ENCODE measurements at regions not wholly inside any gene's neighbourhood (a gene's known extent, or its start where the extent isn't known, plus 50 kb on each side); places are given as distances from the start of the nearest gene placed in this dataset.

DNA sequence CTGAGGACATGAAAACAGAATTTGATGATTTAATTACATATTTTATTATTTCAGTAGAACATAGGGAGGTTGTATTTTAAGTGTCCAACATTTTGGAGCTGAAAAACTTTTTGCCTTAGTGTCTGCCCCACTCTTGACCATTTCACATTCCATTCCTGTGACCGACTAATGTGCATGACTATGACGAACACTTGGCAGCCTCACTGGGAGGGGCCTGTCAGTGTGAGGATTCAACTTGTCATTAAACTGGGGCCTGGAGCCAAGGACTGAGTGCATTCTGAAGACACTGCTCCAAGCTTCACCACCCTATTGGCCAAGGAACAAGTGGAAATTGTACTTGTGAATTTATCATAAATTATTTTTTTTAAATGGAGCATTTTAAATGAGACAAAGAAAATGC is 661.3 kb downstream of the BCKDHB start (continued):
- TF ChIP-seq, protein P1, sequence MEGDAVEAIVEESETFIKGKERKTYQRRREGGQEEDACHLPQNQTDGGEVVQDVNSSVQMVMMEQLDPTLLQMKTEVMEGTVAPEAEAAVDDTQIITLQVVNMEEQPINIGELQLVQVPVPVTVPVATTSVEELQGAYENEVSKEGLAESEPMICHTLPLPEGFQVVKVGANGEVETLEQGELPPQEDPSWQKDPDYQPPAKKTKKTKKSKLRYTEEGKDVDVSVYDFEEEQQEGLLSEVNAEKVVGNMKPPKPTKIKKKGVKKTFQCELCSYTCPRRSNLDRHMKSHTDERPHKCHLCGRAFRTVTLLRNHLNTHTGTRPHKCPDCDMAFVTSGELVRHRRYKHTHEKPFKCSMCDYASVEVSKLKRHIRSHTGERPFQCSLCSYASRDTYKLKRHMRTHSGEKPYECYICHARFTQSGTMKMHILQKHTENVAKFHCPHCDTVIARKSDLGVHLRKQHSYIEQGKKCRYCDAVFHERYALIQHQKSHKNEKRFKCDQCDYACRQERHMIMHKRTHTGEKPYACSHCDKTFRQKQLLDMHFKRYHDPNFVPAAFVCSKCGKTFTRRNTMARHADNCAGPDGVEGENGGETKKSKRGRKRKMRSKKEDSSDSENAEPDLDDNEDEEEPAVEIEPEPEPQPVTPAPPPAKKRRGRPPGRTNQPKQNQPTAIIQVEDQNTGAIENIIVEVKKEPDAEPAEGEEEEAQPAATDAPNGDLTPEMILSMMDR (IDR thresholded peaks at IDR 0.05) = no peak

DNA sequence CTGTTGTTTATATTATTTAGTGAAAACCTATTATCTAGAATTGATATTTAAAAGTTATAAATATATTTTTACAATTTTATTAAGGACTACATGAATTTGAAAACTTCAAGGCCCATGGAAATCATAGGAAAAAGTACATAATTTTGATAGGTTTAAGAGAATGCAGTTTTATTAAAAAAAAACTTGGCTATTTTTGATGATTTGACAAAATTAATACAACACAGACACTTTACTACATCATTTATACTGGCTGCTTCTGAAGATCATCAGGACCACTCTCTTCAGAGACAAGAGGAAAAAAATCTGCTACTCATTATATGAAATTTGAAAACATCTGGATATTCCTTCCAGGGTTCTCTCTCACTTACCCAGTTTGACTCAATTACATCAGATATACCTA is 637.7 kb downstream of the BCKDHB start:
- CTCF ChIA-PET = no interaction called here
- H3K4me3 ChIP-seq = no peak overlapping the region
- DNase-seq (ENCODE audit: low read depth in 1 of 2, low spot score in 1 of 2) (no peak), ATAC-seq (no peak), FAIRE-seq (no peak)
- H3K4me2 ChIP-seq = no peak overlapping the region
- POLR2A ChIA-PET = no interaction called here
- H3K4me1 ChIP-seq = no peaks in the 10 kb centered on the region
- TF ChIP-seq MAFK (IDR thresholded peaks at IDR 0.05; ENCODE audit: partially characterized antibody) (peak; percentile 71), TP53 (CRISPR knock-in tag; IDR thresholded peaks at IDR 0.05) (no peak)
- TF ChIP-seq, protein P2, sequence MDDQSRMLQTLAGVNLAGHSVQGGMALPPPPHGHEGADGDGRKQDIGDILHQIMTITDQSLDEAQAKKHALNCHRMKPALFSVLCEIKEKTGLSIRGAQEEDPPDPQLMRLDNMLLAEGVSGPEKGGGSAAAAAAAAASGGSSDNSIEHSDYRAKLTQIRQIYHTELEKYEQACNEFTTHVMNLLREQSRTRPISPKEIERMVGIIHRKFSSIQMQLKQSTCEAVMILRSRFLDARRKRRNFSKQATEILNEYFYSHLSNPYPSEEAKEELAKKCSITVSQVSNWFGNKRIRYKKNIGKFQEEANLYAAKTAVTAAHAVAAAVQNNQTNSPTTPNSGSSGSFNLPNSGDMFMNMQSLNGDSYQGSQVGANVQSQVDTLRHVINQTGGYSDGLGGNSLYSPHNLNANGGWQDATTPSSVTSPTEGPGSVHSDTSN (IDR thresholded peaks at IDR 0.05) = no peak
- H3K27ac ChIP-seq = no peak overlapping the region
- H3K9me3 ChIP-seq = no peaks in the 10 kb centered on the region

DNA sequence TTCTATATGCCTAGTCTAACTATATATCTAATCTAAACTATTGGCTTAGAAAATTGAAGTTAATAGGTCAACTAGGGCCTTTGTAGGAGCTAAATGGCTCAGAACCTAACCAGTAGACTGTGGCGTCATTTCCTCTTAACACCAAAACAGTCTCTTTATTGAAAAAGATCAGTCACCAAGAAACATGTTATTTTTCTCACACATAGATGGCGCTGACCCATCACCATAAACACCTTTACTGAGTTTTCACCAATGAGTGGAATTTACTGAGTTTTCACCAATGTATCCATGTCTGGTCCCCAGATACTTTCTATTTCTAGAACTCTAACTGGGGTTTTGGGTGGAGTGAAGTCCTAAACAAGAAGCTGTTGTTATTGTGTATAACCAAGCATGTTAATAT is 636.0 kb downstream of the BCKDHB start:
- H3K4me1 ChIP-seq = no peaks in the 10 kb centered on the region
- TF ChIP-seq CBX2 (IDR thresholded peaks at IDR 0.05; ENCODE audit: borderline replicate concordance, low read depth) (no peak), HDAC2 (IDR thresholded peaks at IDR 0.05) (no peak), RAD21 (conservative IDR thresholded peaks at IDR 0.05 in 1 of 2, IDR thresholded peaks at IDR 0.05 in 1 of 2) (peak in 1 of 2 experiments; percentile 35; a peak in 2 of 5 replicates), EP300 (IDR thresholded peaks at IDR 0.05) (no peak)
- no peak for FAIRE-seq

DNA sequence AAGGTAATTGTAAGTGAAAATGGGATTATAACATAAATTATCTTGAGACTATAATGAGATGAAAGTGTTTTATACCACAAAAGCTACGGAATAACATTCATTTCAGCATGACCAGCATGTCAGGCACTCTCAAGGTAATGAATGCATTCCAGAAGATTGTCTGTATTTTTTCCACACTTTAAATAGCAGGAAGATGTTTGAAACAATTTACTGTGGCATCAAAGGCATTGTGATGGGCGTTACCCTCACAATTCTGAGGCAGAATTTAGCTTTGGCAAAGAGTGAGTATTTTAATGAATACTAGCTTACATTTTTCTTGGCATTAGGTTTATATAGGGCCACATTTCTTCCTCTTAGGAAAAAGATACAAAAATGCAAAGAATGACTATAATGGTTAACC is 627.2 kb downstream of the BCKDHB start:
- FAIRE-seq (no peak), DNase-seq (ENCODE audit: low read depth in 1 of 2, low spot score in 1 of 2) (no peak), ATAC-seq (no peak)
- H3K27ac ChIP-seq = no peak overlapping the region
- no peak overlapping the region for H3K4me3 ChIP-seq
- ChIA-PET CTCF (no interaction called here), POLR2A (no interaction called here)
- no peak for TF ChIP-seq BHLHE40 (IDR thresholded peaks at IDR 0.05; ENCODE audit: low read depth, low read length)
- TF ChIP-seq, protein P3, sequence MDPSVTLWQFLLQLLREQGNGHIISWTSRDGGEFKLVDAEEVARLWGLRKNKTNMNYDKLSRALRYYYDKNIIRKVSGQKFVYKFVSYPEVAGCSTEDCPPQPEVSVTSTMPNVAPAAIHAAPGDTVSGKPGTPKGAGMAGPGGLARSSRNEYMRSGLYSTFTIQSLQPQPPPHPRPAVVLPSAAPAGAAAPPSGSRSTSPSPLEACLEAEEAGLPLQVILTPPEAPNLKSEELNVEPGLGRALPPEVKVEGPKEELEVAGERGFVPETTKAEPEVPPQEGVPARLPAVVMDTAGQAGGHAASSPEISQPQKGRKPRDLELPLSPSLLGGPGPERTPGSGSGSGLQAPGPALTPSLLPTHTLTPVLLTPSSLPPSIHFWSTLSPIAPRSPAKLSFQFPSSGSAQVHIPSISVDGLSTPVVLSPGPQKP (IDR thresholded peaks at IDR 0.05; ENCODE audit: low read depth, low read length) = no peak
- H3K9me3 ChIP-seq = no peaks in the 10 kb centered on the region
- no peak overlapping the region for H3K4me2 ChIP-seq
- WGBS (ENCODE audit: missing lambda C conversion rate) = 12% methylated on average over 2 of the region's 2 CpGs
- H3K4me1 ChIP-seq = no peaks in the 10 kb centered on the region

More for the DNA sequence above, 636.0 kb downstream of the BCKDHB start:
- Histone ChIP-seq H3K27ac (no peak overlapping the region), H3K9me3 (no peaks in the 10 kb centered on the region), H3K4me3 (no peak overlapping the region), H3K4me2 (no peak overlapping the region)
- POLR2A ChIA-PET = no interaction called here
- ATAC-seq = no peak
- WGBS (ENCODE audit: missing lambda C conversion rate) = 39% methylated on average over 2 of the region's 2 CpGs
- DNase-seq (ENCODE audit: low read depth in 1 of 2, low spot score in 1 of 2) = peak in 1 of 2 experiments; percentile 16
- CTCF ChIA-PET = interaction anchor here (0.5 kb wide), 1 partner anchor 1444 kb away, joined by 4 read pairs; no protein-coding TSS in a partner anchor

DNA sequence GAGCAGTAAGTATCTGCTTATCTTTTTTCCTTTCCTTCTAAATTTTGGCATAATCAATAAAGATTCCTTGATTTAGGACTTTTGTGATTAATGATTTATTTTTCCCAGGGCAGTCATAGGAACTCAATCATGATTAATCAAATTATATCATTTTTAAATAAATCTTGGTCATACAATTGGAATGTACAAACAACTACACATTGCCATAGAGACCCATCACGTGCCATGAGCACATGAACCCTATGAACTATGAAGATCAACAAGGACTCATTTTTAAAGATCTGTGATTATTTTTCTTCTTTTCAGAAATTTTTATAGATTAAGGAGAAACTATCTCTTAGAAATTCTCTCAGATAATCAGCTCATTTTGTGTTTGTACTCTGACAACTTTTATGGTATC is 622.4 kb downstream of the BCKDHB start:
- Histone ChIP-seq H3K9me3 (no peaks in the 10 kb centered on the region), H3K4me3 (no peak overlapping the region), H3K27ac (no peak overlapping the region), H3K4me2 (no peak overlapping the region), H3K4me1 (no peaks in the 10 kb centered on the region)
- DNase-seq (ENCODE audit: low read depth in 1 of 2, low spot score in 1 of 2) = no peak
- TF ChIP-seq FOSL2 (IDR thresholded peaks at IDR 0.05) = no peak
- TF ChIP-seq FOSL2 (CRISPR knock-in tag; IDR thresholded peaks at IDR 0.05) = no peak
- TF ChIP-seq CHD4 (IDR thresholded peaks at IDR 0.05; ENCODE audit: borderline replicate concordance) = no peak
- no peak for TF ChIP-seq HOXB13 (CRISPR knock-in tag; IDR thresholded peaks at IDR 0.05; ENCODE audit: low read depth)
- TF ChIP-seq TP53 (CRISPR knock-in tag; IDR thresholded peaks at IDR 0.05) = no peak
- WGBS (ENCODE audit: missing lambda C conversion rate) = 10% methylated on average over 1 of the region's 1 CpG
- ChIA-PET CTCF (no interaction called here), POLR2A (no interaction called here)
- no peak for FAIRE-seq
- ATAC-seq = no peak
